Activated CD8-positive, alpha-beta T cell treated with anti-CD3 and anti-CD28 coated beads, Interleukin-2, amount 10 ng/mL, durations not matched to agents 7 days and 5 days (primary cell): ENCODE measurements at regions not wholly inside any gene's neighbourhood (a gene's known extent, or its start where the extent isn't known, plus 50 kb on each side); places are given as distances from the start of the nearest gene placed in this dataset.

Source experiments
- ATAC-seq: fragments of 150-1000 bp; cut with Tn5 transposase; one replicate; pipeline ENCODE4 v1.10.0; 2021; ENCODE audit warnings: moderate library complexity
- CTCF ChIA-PET: fragments of 350-600 bp; sonication (Branson Sonifier 250); formaldehyde crosslinking; loops from one replicate; lab custom pipeline; 2021; ENCODE audit warnings: antibody characterized with exemption; lab: Charles Lee
- POLR2A ChIA-PET: fragments of 350-600 bp; sonication (Branson Sonifier 250); formaldehyde crosslinking; loops from one replicate; lab custom pipeline; 2021; ENCODE audit warnings: antibody characterized with exemption; lab: Charles Lee
- DNase-seq: peaks from one replicate; pipeline ENCODE4 v3.0.0-alpha.2; 2020
- H3K27ac Mint-ChIP-seq: one replicate; pipeline ENCODE4 v1.8.0; 2021; ENCODE audit warnings: mild to moderate bottlenecking, mixed read lengths
- H3K27me3 Mint-ChIP-seq: one replicate; pipeline ENCODE4 v1.8.0; 2021; ENCODE audit warnings: low read depth, mixed read lengths
- H3K36me3 Mint-ChIP-seq: one replicate; pipeline ENCODE4 v1.8.0; 2021; ENCODE audit warnings: low read depth, mixed read lengths
- H3K4me1 Mint-ChIP-seq: one replicate; pipeline ENCODE4 v1.8.0; 2021; ENCODE audit warnings: low read depth, mixed read lengths
- H3K4me3 Mint-ChIP-seq: one replicate; pipeline ENCODE4 v1.8.0; 2021; ENCODE audit warnings: mild to moderate bottlenecking, mixed read lengths
- H3K9me3 Mint-ChIP-seq: one replicate; pipeline ENCODE4 v1.8.0; 2022; ENCODE audit warnings: mixed read lengths; ENCODE audit not compliant: insufficient read depth

- no peaks in the 10 kb centered on the region for H3K36me3 Mint-ChIP-seq
- H3K4me3 Mint-ChIP-seq = no peak overlapping the region
- H3K4me1 Mint-ChIP-seq = no peaks in the 10 kb centered on the region
- ChIA-PET CTCF (no interaction called here), POLR2A (no interaction called here)
- no peak for ATAC-seq
- H3K27me3 Mint-ChIP-seq = no peaks in the 10 kb centered on the region
- H3K27ac Mint-ChIP-seq = no peak overlapping the region
- H3K9me3 Mint-ChIP-seq = peaks cover 18% of the 10 kb centered on the region
- DNase-seq = no peak
Measured at GRCh38 chr16:64437706-64438324, 684.0 kb downstream of the CDH11 start.

- no peaks in the 10 kb centered on the region for H3K4me1 Mint-ChIP-seq
- H3K27me3 Mint-ChIP-seq = no peaks in the 10 kb centered on the region
- no peak overlapping the region for H3K4me3 Mint-ChIP-seq
- CTCF ChIA-PET = no interaction called here
- POLR2A ChIA-PET = no interaction called here
- H3K27ac Mint-ChIP-seq = no peak overlapping the region
- DNase-seq (no peak), ATAC-seq (no peak)
- no peaks in the 10 kb centered on the region for H3K36me3 Mint-ChIP-seq
- H3K9me3 Mint-ChIP-seq = peaks cover 12% of the 10 kb centered on the region
Measured at GRCh38 chr16:64434526-64435069, 687.3 kb downstream of the CDH11 start.

DNA sequence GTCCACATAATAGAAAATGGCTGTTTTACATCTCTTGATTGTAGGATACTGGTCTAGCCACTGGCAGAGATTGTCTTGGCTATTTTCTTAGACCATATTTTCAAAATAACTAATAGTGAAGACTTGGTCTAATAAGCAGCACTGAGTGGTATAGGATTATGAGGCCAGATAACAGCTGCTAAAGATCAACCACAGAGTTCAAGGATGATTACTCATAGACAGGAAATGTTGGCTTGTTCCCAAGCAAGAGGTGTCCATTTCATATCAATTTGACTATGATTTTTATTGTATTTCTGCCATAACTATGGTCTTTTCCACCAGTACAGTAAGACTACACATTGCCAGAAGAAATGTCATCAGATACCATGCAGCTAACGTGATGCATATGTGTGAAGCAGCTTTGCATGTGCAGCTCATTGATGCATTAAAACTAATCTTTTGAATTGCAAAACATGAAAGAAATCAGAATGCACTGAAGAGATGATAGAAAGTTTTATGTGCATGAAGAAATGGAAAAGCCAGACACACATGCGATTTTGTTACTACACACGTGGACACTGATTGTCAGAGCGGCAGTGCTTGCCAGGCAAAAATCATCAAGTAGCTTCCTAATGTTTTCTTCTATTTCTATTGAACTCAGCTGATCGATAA is 693.3 kb downstream of the CDH11 start:
- Mint-ChIP-seq H3K27me3 (no peaks in the 10 kb centered on the region), H3K4me3 (no peak overlapping the region), H3K27ac (no peak overlapping the region), H3K36me3 (no peaks in the 10 kb centered on the region), H3K9me3 (peaks cover 11% of the 10 kb centered on the region), H3K4me1 (no peaks in the 10 kb centered on the region)
- DNase-seq (no peak), ATAC-seq (no peak)
- CTCF ChIA-PET = no interaction called here
- POLR2A ChIA-PET = no interaction called here

DNA sequence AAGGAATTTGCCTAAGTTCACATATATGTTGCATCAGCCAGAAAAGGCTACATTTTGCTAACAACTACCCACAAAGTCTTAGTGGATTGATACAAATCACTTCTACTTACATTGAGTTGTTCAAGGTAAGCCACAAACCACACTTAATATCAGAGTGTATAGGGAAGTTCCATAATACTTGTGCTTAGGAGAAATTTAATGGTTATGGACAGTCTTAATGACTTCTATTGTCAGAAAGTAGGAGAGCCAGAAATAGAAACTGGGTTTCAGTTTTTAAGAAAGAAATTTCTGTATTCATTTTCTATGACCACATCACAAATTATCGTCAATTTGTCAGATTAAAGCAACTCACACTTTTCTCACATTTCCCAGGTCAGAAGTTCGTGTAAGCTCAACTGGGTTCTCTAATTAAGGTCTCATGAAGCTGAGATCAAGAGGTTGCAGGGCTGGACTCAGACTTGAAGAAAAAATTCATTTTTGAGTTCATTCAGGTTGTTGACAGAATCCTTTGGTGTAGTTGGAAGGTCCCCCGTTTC is 695.7 kb downstream of the CDH11 start:
- no peaks in the 10 kb centered on the region for H3K4me1 Mint-ChIP-seq
- POLR2A ChIA-PET = no interaction called here
- ATAC-seq = no peak
- H3K4me3 Mint-ChIP-seq = no peak overlapping the region
- no peaks in the 10 kb centered on the region for H3K27me3 Mint-ChIP-seq
- no peak for DNase-seq
- H3K36me3 Mint-ChIP-seq = no peaks in the 10 kb centered on the region
- H3K9me3 Mint-ChIP-seq = peaks cover 13% of the 10 kb centered on the region
- no peak overlapping the region for H3K27ac Mint-ChIP-seq
- CTCF ChIA-PET = no interaction called here

DNA sequence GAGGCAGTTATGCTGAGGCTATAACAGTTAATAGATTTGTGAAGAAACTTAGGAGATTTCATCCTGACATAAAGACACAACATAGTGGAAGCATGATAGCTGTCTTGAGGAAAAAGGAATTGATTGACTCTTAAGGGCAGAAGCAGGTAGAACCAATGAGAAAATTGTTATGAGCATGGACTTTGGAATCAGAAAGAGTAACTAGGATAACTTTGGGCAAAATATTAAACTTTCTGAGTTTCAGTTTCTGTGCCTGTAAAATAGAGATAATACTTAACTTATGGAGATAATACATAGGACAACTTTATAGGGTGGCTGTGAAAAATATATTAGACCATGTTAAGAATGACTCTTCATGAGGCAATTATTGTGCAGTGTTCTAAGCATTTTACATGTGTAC is 696.5 kb downstream of the CDH11 start:
- Mint-ChIP-seq H3K9me3 (peaks cover 13% of the 10 kb centered on the region), H3K27me3 (no peaks in the 10 kb centered on the region), H3K27ac (no peak overlapping the region), H3K4me1 (no peaks in the 10 kb centered on the region), H3K4me3 (no peak overlapping the region), H3K36me3 (no peaks in the 10 kb centered on the region)
- ChIA-PET CTCF (no interaction called here), POLR2A (no interaction called here)
- no peak for ATAC-seq
- no peak for DNase-seq

- H3K4me1 Mint-ChIP-seq = no peaks in the 10 kb centered on the region
- ChIA-PET POLR2A (no interaction called here), CTCF (no interaction called here)
- ATAC-seq (no peak), DNase-seq (no peak)
- H3K9me3 Mint-ChIP-seq = peaks cover 18% of the 10 kb centered on the region
- H3K4me3 Mint-ChIP-seq = no peak overlapping the region
- no peaks in the 10 kb centered on the region for H3K36me3 Mint-ChIP-seq
- H3K27me3 Mint-ChIP-seq = no peaks in the 10 kb centered on the region
- H3K27ac Mint-ChIP-seq = no peak overlapping the region
Measured at GRCh38 chr16:64422259-64422658, 699.6 kb downstream of the CDH11 start.

GRCh38 chr16:64421515-64421914 is 700.3 kb downstream of the CDH11 start:
- ATAC-seq (no peak), DNase-seq (no peak)
- Mint-ChIP-seq H3K27me3 (no peaks in the 10 kb centered on the region), H3K4me1 (no peaks in the 10 kb centered on the region), H3K4me3 (no peak overlapping the region), H3K9me3 (peaks cover 22% of the 10 kb centered on the region), H3K27ac (no peak overlapping the region), H3K36me3 (no peaks in the 10 kb centered on the region)
- CTCF ChIA-PET = no interaction called here
- POLR2A ChIA-PET = no interaction called here

DNA sequence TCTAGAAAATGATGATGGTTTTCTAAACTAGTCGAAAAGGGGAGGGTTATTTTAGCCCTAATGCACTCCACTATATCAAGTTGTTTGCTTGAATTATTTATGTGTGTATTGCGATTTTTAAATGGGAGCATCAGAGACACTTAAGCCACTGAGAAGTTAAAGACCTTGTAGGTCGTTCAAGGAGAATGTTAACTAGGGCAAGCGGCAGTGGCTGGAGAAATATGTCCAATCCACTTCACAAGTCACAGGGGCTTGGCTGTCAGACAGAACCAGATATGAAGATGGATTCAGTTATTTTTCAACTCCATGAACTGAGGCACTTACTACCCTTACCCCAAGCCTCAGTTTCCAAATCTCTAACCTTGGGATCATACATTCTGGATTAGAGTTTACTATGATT is 702.0 kb downstream of the CDH11 start:
- DNase-seq = no peak
- CTCF ChIA-PET = no interaction called here

DNA sequence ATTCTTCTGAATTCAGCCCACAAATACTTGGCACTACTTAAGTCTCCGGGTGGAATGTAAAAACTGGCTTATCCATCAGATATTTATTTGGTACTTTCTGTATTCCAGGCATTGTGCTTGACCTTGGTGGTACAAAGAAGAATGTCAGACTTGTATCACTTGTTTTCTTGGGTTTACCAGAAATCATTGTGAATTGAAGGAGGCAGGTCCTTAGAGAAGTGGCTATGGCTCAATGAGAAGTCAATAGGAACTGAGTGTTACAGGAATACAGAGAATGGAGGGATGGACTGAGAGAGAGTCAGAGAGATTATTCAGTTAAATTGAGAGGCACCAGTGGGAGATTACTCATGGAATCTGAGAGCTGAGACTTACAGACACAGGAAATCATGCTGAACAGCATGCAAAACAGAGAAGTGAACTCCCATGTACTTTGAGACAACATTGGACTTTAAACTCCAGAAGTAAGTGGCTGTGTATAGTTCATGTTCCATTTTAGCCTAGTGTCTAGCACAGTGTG is 704.1 kb downstream of the CDH11 start:
- H3K4me3 Mint-ChIP-seq = no peak overlapping the region
- ChIA-PET CTCF (no interaction called here), POLR2A (no interaction called here)
- DNase-seq (no peak), ATAC-seq (no peak)
- H3K36me3 Mint-ChIP-seq = no peaks in the 10 kb centered on the region
- H3K4me1 Mint-ChIP-seq = no peaks in the 10 kb centered on the region
- H3K27ac Mint-ChIP-seq = no peak overlapping the region
- no peaks in the 10 kb centered on the region for H3K27me3 Mint-ChIP-seq
- peaks cover 20% of the 10 kb centered on the region for H3K9me3 Mint-ChIP-seq

More for the DNA sequence above, 702.0 kb downstream of the CDH11 start:
- Mint-ChIP-seq H3K9me3 (peaks cover 15% of the 10 kb centered on the region), H3K27ac (no peak overlapping the region), H3K36me3 (no peaks in the 10 kb centered on the region), H3K27me3 (no peaks in the 10 kb centered on the region), H3K4me1 (no peaks in the 10 kb centered on the region), H3K4me3 (no peak overlapping the region)
- ATAC-seq = no peak
- POLR2A ChIA-PET = no interaction called here

DNA sequence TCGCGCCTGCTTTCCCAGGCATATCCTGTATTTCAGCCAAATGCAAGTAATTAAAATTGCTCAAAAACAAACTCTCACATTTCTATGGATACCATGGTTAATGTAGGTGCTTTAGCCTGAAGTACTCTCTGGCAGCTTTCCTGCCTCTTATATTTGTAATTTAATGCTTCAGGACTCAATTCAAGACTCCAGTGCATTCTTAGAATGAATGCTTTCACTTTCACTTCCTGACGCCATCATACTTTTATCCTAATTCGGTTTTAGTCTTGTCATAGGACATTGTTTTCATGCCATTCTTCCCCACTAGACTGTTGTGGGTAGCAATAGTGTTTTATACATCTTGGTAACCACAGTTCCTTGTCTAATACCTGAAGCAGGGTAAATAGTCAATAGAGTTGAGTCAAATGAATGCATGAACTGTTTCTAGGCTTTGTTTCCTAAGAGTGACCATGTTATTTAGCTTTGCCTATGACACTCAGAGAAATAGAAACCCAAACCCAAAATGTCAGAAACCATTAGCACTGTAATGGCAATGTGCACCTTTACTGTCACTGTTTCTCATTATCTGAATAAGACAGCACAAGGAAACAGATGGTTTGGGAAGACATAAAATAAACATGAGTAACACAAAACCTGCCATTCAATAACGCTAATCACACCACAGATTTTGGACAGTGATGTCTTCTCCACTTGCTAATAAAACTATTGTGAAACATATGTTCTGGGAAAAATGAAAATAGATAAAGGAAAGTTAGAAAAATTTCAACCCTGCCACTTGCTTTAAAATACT is 705.5 kb downstream of the CDH11 start:
- Mint-ChIP-seq H3K36me3 (no peaks in the 10 kb centered on the region), H3K27me3 (no peaks in the 10 kb centered on the region), H3K4me3 (no peak overlapping the region), H3K9me3 (peaks cover 20% of the 10 kb centered on the region), H3K4me1 (no peaks in the 10 kb centered on the region), H3K27ac (no peak overlapping the region)
- CTCF ChIA-PET = no interaction called here
- DNase-seq (no peak), ATAC-seq (no peak)
- POLR2A ChIA-PET = no interaction called here

DNA sequence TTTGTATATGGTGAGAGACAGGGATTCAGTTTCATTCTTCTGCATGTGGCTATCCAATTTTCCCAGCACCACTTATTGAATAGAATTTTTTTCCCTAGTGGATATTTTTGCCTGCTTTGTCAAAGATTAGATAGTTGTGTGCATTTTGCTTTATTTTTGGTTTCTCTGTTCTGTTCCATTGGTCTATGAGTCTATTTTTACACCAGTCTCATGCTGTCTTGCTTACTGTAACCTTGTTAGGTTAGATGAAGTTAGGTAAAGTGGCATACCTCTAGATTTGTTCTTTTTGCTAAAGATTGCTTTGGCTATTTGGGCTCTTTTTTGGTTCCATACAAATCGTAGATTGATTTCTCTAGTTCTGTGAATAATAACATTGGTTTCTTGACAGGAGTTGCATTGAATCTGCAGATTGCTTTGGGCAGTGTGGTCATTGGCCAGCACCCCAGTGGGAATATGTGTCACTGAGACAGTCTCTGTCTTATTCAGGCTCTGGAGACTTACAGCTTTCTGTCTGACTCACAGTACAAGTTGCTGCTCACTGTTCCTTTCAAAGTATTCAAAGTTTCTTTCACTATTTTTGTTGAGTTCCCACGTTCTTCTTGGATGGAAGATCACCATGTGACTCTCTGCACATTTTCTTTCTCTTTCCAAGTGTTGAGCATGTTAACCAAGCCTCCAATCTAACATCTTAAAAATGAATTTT is 709.1 kb downstream of the CDH11 start:
- peaks cover 30% of the 10 kb centered on the region for H3K9me3 Mint-ChIP-seq
- POLR2A ChIA-PET = no interaction called here
- H3K4me3 Mint-ChIP-seq = no peak overlapping the region
- no peak overlapping the region for H3K27ac Mint-ChIP-seq
- H3K27me3 Mint-ChIP-seq = no peaks in the 10 kb centered on the region
- no peak for DNase-seq
- ATAC-seq = no peak
- no peaks in the 10 kb centered on the region for H3K4me1 Mint-ChIP-seq
- no peaks in the 10 kb centered on the region for H3K36me3 Mint-ChIP-seq
- CTCF ChIA-PET = no interaction called here
